GM23248 (cell line): ENCODE measurements at regions not wholly inside any gene's neighbourhood (a gene's known extent, or its start where the extent isn't known, plus 50 kb on each side); places are given as distances from the start of the nearest gene placed in this dataset.

ENCODE experiments used
- EZH2 ChIP-seq: fragments of 200-600 bp; sonication (generic); IDR thresholded peaks from 2 replicates; pipeline ENCODE4 v1.6.1; 2018; ENCODE audit warnings: antibody characterized with exemption, mild to moderate bottlenecking; ENCODE audit not compliant: insufficient read depth, poor library complexity, severe bottlenecking
- EZH2phosphoT487 ChIP-seq: fragments of 200-600 bp; sonication (generic); IDR thresholded peaks from 2 replicates; pipeline ENCODE4 v1.6.1; 2018; ENCODE audit warnings: antibody characterized with exemption, moderate library complexity, mild to moderate bottlenecking, low read depth; ENCODE audit not compliant: insufficient read depth

GRCh38 chrX:45584717-45585116 is 384.0 kb upstream of the DIPK2B start:
- no peak for TF ChIP-seq EZH2
- TF ChIP-seq EZH2phosphoT487, result no peak
